ENCODE measurements at regions not wholly inside any gene's neighbourhood (a gene's known extent, or its start where the extent isn't known, plus 50 kb on each side); places are given as distances from the start of the nearest gene placed in this dataset.

DNA sequence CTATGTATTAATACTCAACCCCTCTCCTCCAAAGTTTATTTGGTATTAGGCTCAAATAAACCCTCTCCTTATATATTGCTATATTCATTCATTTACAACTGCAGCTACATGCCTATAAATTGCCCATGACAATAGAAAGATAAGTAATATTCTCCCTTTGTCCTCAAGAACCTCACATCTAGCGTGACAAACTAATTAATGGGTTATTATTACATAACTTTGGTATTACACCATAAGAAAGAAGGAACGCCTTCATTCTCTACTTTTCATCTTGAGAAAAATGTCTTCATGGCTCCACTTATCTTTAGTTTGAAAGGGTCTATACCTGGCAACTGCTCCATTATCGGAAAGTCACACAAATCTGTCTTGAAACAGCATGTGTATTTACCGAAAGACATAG is 157.7 kb upstream of the RASGEF1B start:
- Histone ChIP-seq H3K9me2 (replicated peaks; ENCODE audit: control insufficient read depth, low read length) (no peaks in the 10 kb centered on the region), H4K20me1 (ENCODE audit: control insufficient read depth, insufficient read depth, low read depth, low read length) (no peaks in the 10 kb centered on the region), H3K36me3 (ENCODE audit: control insufficient read depth, low read length) (no peaks in the 10 kb centered on the region), H3K4me3 (ENCODE audit: low read length) (no peak overlapping the region), H3F3A (ENCODE audit: control insufficient read depth, insufficient read depth) (0 out of 2 replicates have a peak, but pooled peaks cover 4% of the 10 kb centered on the region), H3K4me1 (ENCODE audit: control insufficient read depth, low read length) (peaks cover 18% of the 10 kb centered on the region), H3K79me2 (ENCODE audit: control insufficient read depth, low read length) (no peaks in the 10 kb centered on the region), H3K4me2 (ENCODE audit: low read length) (no peak overlapping the region), H3K27ac (ENCODE audit: low read depth, low read length) (no peak overlapping the region), H3K9me3 (ENCODE audit: control insufficient read depth, insufficient read depth, low read length) (no peaks in the 10 kb centered on the region), H3K27me3 (ENCODE audit: control insufficient read depth, low read length) (no peaks in the 10 kb centered on the region)
- no peak for TF ChIP-seq EZH2phosphoT487 (IDR thresholded peaks at IDR 0.05; ENCODE audit: borderline replicate concordance, low read length)
- TF ChIP-seq, protein P1, sequence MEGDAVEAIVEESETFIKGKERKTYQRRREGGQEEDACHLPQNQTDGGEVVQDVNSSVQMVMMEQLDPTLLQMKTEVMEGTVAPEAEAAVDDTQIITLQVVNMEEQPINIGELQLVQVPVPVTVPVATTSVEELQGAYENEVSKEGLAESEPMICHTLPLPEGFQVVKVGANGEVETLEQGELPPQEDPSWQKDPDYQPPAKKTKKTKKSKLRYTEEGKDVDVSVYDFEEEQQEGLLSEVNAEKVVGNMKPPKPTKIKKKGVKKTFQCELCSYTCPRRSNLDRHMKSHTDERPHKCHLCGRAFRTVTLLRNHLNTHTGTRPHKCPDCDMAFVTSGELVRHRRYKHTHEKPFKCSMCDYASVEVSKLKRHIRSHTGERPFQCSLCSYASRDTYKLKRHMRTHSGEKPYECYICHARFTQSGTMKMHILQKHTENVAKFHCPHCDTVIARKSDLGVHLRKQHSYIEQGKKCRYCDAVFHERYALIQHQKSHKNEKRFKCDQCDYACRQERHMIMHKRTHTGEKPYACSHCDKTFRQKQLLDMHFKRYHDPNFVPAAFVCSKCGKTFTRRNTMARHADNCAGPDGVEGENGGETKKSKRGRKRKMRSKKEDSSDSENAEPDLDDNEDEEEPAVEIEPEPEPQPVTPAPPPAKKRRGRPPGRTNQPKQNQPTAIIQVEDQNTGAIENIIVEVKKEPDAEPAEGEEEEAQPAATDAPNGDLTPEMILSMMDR (IDR thresholded peaks at IDR 0.05; ENCODE audit: low read depth, low read length, poor library complexity, severe bottlenecking) = no peak

DNA sequence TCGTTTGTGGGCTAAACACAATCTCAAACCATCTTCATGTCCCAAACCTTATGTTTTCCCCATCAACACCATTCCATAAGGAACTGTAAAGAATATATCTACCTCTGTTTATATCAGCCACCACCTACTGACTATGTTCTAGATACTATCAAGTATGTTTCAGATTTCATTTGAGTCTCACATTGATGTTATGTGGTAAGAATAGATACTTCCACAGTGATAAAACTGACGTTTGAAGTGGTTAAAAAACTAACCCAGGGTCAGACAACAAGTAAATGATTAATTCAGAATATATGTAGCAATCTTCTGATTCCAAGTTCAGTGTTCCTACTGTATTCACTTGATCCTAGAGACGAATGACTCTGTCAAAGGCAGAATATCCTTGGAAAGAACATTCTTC is 156.8 kb upstream of the RASGEF1B start:
- Histone ChIP-seq H4K20me1 (ENCODE audit: control insufficient read depth, insufficient read depth, low read depth, low read length) (no peaks in the 10 kb centered on the region), H3K4me3 (ENCODE audit: low read length) (no peak overlapping the region), H3K79me2 (ENCODE audit: control insufficient read depth, low read length) (no peaks in the 10 kb centered on the region), H3K9me2 (replicated peaks; ENCODE audit: control insufficient read depth, low read length) (no peaks in the 10 kb centered on the region), H3K4me2 (ENCODE audit: low read length) (no peak overlapping the region), H3K27ac (ENCODE audit: low read depth, low read length) (no peak overlapping the region), H3F3A (ENCODE audit: control insufficient read depth, insufficient read depth) (0 out of 2 replicates have a peak, but pooled peaks cover 4% of the 10 kb centered on the region), H3K4me1 (ENCODE audit: control insufficient read depth, low read length) (peaks cover 18% of the 10 kb centered on the region), H3K27me3 (ENCODE audit: control insufficient read depth, low read length) (no peaks in the 10 kb centered on the region), H3K9me3 (ENCODE audit: control insufficient read depth, insufficient read depth, low read length) (no peaks in the 10 kb centered on the region), H3K36me3 (ENCODE audit: control insufficient read depth, low read length) (no peaks in the 10 kb centered on the region)
- TF ChIP-seq EZH2phosphoT487 (IDR thresholded peaks at IDR 0.05; ENCODE audit: borderline replicate concordance, low read length) = no peak
- TF ChIP-seq, protein P1 (IDR thresholded peaks at IDR 0.05; ENCODE audit: low read depth, low read length, poor library complexity, severe bottlenecking) = no peak

DNA sequence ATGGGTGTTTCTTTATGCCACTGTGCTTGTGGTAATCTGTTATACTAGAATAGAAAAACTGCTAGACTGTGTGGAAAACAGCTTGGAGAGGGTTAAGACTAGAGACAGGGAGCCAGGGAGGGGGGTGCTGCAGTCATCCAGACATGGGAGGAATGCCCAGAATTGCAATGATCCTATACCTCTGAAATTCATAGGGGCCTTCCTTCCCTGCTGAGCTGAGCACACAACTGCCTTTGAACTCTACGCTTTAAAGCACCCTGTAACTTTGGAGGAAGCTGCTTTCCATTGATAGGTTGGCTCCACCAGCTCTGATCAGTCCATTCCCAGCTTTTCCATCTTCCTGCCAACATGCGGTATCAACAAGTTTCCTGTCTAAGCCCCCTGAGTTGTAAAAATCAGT is 155.9 kb upstream of the RASGEF1B start:
- Histone ChIP-seq H3K27me3 (ENCODE audit: control insufficient read depth, low read length) (no peaks in the 10 kb centered on the region), H3K36me3 (ENCODE audit: control insufficient read depth, low read length) (no peaks in the 10 kb centered on the region), H3K9me3 (ENCODE audit: control insufficient read depth, insufficient read depth, low read length) (no peaks in the 10 kb centered on the region), H3K4me1 (ENCODE audit: control insufficient read depth, low read length) (peaks cover 18% of the 10 kb centered on the region), H3K79me2 (ENCODE audit: control insufficient read depth, low read length) (no peaks in the 10 kb centered on the region), H3K9me2 (replicated peaks; ENCODE audit: control insufficient read depth, low read length) (no peaks in the 10 kb centered on the region), H3F3A (ENCODE audit: control insufficient read depth, insufficient read depth) (0 out of 2 replicates have a peak, but pooled peaks cover under 1% of the 10 kb centered on the region), H3K27ac (ENCODE audit: low read depth, low read length) (no peak overlapping the region), H3K4me2 (ENCODE audit: low read length) (no peak overlapping the region), H4K20me1 (ENCODE audit: control insufficient read depth, insufficient read depth, low read depth, low read length) (no peaks in the 10 kb centered on the region), H3K4me3 (ENCODE audit: low read length) (no peak overlapping the region)
- TF ChIP-seq, protein P1 (IDR thresholded peaks at IDR 0.05; ENCODE audit: low read depth, low read length, poor library complexity, severe bottlenecking) = no peak
- TF ChIP-seq EZH2phosphoT487 (IDR thresholded peaks at IDR 0.05; ENCODE audit: borderline replicate concordance, low read length) = no peak

Data from DOHH2 (cell line).